ENCODE measurements at regions not wholly inside any gene's neighbourhood (a gene's known extent, or its start where the extent isn't known, plus 50 kb on each side); places are given as distances from the start of the nearest gene placed in this dataset.
"Not testable (repeated sequence)": the region's sequence is repeated elsewhere in the genome, so short reads cannot be mapped to it uniquely, and the experiment has no call there.

DNA sequence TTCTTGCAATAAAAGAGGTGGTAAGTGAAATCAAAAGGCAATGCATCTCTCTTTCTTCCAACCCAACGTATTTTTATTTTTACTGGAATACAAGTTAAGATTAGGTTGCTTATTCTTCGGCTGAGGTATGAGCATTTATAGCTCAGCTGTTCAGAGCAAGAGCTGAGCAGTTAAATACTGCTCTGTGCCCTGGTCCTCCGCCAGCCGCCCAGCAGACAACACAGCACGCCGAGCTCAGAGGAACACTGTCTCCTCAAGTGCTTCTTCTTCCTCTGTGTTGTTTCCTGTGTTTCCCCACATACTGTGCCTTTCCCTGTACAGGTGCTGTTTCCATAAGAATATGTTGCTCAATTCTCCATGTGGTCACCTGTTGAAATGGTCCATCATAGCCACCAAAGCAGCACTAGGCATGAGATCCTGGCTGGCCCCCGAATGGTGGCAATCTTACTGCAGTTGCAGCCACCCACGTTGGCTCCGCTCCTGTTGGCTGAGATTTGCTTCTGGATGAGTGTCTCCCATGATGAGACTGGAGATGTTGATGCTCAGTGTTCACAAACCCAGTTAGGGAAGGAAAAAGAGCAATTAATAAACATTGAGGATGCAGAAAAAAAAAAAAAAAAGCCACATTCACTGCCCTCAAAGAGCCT is 515.3 kb downstream of the GRIN2A start:
- H3K27me3 ChIP-seq, result no peaks in the 10 kb centered on the region
- H3K36me3 ChIP-seq, result no peaks in the 10 kb centered on the region
- ATAC-seq, result no peak
- H3K4me1 ChIP-seq, result no peaks in the 10 kb centered on the region
- no peak overlapping the region for H3K4me3 ChIP-seq
- DNase-seq, result no peak
- TF ChIP-seq, protein P1, sequence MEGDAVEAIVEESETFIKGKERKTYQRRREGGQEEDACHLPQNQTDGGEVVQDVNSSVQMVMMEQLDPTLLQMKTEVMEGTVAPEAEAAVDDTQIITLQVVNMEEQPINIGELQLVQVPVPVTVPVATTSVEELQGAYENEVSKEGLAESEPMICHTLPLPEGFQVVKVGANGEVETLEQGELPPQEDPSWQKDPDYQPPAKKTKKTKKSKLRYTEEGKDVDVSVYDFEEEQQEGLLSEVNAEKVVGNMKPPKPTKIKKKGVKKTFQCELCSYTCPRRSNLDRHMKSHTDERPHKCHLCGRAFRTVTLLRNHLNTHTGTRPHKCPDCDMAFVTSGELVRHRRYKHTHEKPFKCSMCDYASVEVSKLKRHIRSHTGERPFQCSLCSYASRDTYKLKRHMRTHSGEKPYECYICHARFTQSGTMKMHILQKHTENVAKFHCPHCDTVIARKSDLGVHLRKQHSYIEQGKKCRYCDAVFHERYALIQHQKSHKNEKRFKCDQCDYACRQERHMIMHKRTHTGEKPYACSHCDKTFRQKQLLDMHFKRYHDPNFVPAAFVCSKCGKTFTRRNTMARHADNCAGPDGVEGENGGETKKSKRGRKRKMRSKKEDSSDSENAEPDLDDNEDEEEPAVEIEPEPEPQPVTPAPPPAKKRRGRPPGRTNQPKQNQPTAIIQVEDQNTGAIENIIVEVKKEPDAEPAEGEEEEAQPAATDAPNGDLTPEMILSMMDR (IDR thresholded peaks at IDR 0.05), result no peak
- intact Hi-C loops (cut with DNase I), result no loop called here
- no peak overlapping the region for H3K27ac ChIP-seq
- no peaks in the 10 kb centered on the region for H3K9me3 ChIP-seq

DNA sequence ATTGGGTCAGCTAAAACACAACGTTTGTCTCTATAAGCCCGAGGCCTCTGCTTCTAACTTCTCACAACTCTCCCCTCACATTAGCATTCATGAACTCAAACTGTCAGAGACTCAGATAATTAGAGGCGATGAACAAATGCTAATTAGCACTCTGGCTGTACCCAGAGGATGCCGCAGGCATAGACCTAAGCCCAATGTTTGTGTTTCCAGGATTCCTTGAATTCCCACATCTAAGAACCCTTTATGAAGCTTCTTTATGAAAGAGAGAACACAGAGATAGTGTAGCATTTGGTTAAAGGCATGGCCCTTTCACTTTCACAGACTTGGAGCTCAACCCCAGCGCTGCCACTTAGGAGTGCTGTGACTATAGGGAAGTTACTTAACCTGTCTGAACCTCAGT is 512.2 kb downstream of the GRIN2A start:
- H3K27ac ChIP-seq, result no peak overlapping the region
- no peaks in the 10 kb centered on the region for H3K9me3 ChIP-seq
- H3K36me3 ChIP-seq, result no peaks in the 10 kb centered on the region
- DNase-seq, result no peak
- intact Hi-C loops (cut with DNase I), result no loop called here
- H3K4me3 ChIP-seq, result no peak overlapping the region
- H3K27me3 ChIP-seq, result no peaks in the 10 kb centered on the region
- H3K4me1 ChIP-seq, result no peaks in the 10 kb centered on the region
- TF ChIP-seq, protein P1 (IDR thresholded peaks at IDR 0.05), result no peak
- no peak for ATAC-seq

DNA sequence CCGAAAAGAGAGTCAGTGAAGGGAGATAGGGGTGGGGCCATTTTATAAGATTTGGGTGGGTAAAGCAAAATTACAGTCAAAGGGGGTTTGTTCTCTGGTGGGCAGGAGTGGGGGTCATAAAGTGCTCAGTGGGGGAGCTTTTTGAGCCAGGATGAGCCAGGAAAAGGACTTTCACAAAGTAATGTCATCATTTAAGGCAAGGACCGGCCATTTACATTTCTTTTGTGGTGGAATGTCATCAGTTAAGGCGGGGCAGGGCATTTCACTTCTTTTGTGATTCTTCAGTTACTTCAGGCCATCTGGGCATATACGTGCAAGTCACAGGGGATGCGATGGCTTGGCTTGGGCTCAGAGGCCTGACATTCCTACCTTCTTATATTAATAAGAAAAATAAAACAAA is 511.6 kb downstream of the GRIN2A start:
- H3K27ac ChIP-seq; H3K9me3 ChIP-seq; H3K4me1 ChIP-seq; ATAC-seq; H3K36me3 ChIP-seq; DNase-seq; H3K27me3 ChIP-seq; H3K4me3 ChIP-seq; intact Hi-C loops (cut with DNase I): not testable (repeated sequence)

DNA sequence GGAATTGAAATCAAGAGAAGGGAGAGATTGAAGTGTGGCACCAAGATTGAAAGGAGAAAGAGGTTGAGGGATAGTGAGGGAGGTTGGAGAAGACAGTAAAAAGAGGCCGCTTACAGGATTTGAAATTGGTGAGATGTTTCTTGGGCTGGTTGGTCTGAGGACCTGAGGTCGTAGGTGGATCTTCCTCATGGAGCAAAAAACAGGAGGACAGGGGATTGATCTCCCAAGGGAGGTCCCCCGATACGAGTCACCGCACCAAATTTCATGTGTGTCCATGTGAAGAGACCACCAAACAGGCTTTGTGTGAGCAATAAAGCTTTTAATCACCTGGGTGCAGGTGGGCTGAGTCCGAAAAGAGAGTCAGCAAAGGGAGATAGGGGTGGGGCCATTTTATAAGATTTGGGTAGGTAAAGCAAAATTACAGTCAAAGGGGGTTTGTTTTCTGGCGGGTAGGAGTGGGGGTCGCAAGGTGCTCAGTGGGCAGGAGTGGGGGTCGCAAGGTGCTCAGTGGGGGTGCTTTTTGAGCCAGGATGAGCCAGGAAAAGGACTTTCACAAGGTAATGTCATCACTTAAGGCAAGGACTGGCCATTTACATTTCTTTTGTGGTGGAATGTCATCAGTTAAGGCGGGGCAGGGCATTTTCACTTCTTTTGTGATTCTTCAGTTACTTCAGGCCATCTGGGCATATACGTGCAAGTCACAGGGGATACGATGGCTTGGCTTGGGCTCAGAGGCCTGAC is 505.5 kb downstream of the GRIN2A start:
- not testable (repeated sequence) for H3K4me1 ChIP-seq, ATAC-seq

DNA sequence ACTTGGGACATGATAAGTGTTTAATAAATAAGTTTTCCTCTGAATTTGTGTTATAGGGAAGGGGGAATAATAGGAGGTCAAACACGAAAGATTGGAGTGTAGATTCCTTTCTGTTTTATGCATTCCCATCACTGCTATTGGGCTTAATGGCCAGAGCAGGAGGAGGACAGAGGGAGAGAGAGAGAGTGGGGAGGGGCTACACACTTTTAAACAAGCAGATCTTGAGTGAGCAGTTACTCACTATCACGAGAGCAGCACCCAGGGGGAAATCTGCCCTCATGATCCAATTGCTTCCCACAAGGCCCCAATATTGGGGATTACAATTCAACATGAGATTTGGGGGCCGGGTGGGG is 505.0 kb downstream of the GRIN2A start:
- Histone ChIP-seq H3K36me3 (no peaks in the 10 kb centered on the region), H3K4me3 (no peak overlapping the region), H3K27ac (no peak overlapping the region), H3K9me3 (no peaks in the 10 kb centered on the region), H3K4me1 (no peaks in the 10 kb centered on the region), H3K27me3 (no peaks in the 10 kb centered on the region)
- DNase-seq, result no peak
- TF ChIP-seq, protein P1 (IDR thresholded peaks at IDR 0.05), result no peak
- no peak for ATAC-seq
- intact Hi-C loops (cut with DNase I), result no loop called here

More for the DNA sequence above, 505.5 kb downstream of the GRIN2A start:
- intact Hi-C loops (cut with DNase I); DNase-seq; H3K36me3 ChIP-seq; H3K27ac ChIP-seq; H3K9me3 ChIP-seq; H3K27me3 ChIP-seq; H3K4me3 ChIP-seq: not testable (repeated sequence)

DNA sequence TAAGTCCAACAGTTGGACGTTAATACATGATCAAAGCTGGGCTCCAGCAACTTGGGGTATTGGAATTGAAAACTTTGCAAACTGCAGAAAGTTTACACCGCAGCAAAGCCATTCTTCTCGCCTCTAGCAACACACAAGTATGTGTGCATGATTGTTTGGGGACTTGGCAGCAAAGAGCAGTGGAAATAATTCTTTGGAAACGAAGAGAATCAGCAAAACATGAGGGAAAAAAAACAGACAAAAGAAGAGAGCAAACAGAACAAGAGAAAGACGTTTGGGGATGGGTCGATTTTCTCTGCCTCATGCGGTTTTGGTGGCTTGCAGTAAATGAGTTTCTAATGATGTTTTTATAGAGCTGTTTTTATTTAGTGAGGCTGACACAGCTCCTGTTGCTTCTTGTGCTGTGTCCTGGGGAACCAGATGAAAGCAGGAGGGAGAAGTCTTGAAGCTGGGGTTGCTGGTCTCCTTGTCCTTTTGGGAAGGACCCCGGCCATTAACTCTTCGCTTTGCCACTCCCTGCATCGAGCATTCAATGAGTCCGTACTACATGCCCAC is 502.9 kb downstream of the GRIN2A start:
- Histone ChIP-seq H3K4me1 (no peaks in the 10 kb centered on the region), H3K9me3 (peaks cover 5% of the 10 kb centered on the region), H3K4me3 (no peak overlapping the region), H3K27me3 (no peaks in the 10 kb centered on the region), H3K36me3 (no peaks in the 10 kb centered on the region), H3K27ac (no peak overlapping the region)
- ATAC-seq, result no peak
- intact Hi-C loops (cut with DNase I), result no loop called here
- TF ChIP-seq, protein P1 (IDR thresholded peaks at IDR 0.05), result no peak
- no peak for DNase-seq
